ENCODE measurements at regions not wholly inside any gene's neighbourhood (a gene's known extent, or its start where the extent isn't known, plus 50 kb on each side); places are given as distances from the start of the nearest gene placed in this dataset.

DNA sequence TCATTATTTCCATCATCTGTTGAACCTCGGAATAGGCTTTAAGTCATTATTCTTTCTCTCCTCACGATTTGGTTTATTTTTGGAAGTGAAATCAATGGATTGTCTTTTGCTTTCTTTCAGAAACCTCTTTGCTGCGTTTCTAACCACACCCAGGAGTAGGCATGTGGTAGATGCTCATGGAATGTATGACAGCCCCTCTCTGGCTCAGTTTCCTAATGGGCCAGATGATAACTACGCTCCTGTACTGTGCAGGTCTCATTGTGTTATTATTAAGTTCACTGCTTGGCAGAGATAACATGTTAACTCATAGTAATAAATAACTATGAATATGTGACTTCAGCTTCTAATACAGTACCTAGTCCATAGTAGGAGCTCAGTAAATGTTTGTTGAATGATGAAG, 175.5 kb upstream of the KLF4 start:
- TF ChIP-seq, protein P1, sequence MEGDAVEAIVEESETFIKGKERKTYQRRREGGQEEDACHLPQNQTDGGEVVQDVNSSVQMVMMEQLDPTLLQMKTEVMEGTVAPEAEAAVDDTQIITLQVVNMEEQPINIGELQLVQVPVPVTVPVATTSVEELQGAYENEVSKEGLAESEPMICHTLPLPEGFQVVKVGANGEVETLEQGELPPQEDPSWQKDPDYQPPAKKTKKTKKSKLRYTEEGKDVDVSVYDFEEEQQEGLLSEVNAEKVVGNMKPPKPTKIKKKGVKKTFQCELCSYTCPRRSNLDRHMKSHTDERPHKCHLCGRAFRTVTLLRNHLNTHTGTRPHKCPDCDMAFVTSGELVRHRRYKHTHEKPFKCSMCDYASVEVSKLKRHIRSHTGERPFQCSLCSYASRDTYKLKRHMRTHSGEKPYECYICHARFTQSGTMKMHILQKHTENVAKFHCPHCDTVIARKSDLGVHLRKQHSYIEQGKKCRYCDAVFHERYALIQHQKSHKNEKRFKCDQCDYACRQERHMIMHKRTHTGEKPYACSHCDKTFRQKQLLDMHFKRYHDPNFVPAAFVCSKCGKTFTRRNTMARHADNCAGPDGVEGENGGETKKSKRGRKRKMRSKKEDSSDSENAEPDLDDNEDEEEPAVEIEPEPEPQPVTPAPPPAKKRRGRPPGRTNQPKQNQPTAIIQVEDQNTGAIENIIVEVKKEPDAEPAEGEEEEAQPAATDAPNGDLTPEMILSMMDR (conservative IDR thresholded peaks at IDR 0.05) = no peak
- Mint-ChIP-seq H3K27ac (no peak overlapping the region), H3K4me1 (peaks cover 7 to 15% of the 10 kb centered on the region in 2 experiments; a peak in 3 of 4 replicates), H3K4me3 (no peak overlapping the region), H3K27me3 (ENCODE audit: low read depth) (no peaks in the 10 kb centered on the region; the same call in none of the 2 replicates), H3K36me3 (ENCODE audit: insufficient read depth in 1 of 3, low read depth in 3 of 3) (no peaks in the 10 kb centered on the region), H3K9me3 (no peaks in the 10 kb centered on the region)
- Histone ChIP-seq H3K79me1 (ENCODE audit: insufficient read depth, low read depth, low read length, poor library complexity, severe bottlenecking) (no peaks in the 10 kb centered on the region), H4K8ac (replicated peaks; ENCODE audit: insufficient read length, low read depth, low read length) (no peak overlapping the region), H3K4me1 (ENCODE audit: insufficient read depth, low read length) (no peaks in the 10 kb centered on the region), H2AK5ac (ENCODE audit: insufficient read length, low read length) (no peak overlapping the region), H2BK120ac (ENCODE audit: low read depth, low read length, poor library complexity, severe bottlenecking) (no peak overlapping the region), H3K23ac (ENCODE audit: insufficient read length, low read depth, low read length) (no peak overlapping the region), H3K79me2 (ENCODE audit: insufficient read depth, low read length) (no peaks in the 10 kb centered on the region), H3K56ac (ENCODE audit: insufficient read length, low read depth, low read length) (no peak overlapping the region), H3K27me3 (ENCODE audit: insufficient read depth, low read length) (no peaks in the 10 kb centered on the region), H3T11ph (ENCODE audit: low read length) (no peak overlapping the region), H3K23me2 (ENCODE audit: insufficient read length, low read depth, low read length, poor library complexity, severe bottlenecking) (no peaks in the 10 kb centered on the region), H2BK5ac (ENCODE audit: insufficient read length, low read length) (no peak overlapping the region), H3K9ac (ENCODE audit: extremely low read depth, insufficient read length, low read length) (no peak overlapping the region), H2BK12ac (ENCODE audit: insufficient read length, low read depth, low read length) (no peak overlapping the region), H4K91ac (ENCODE audit: insufficient read length, low read depth, low read length) (no peak overlapping the region), H2AFZ (ENCODE audit: low read length) (no peak overlapping the region), H2BK15ac (ENCODE audit: low read depth, low read length) (no peak overlapping the region), H3K14ac (ENCODE audit: insufficient read depth, low read length) (no peak overlapping the region), H2BK20ac (ENCODE audit: low read depth, low read length, poor library complexity, severe bottlenecking) (no peak overlapping the region), H3K18ac (ENCODE audit: insufficient read length, low read depth, low read length) (no peak overlapping the region), H4K20me1 (ENCODE audit: control insufficient read depth, insufficient read depth, insufficient read length) (no peaks in the 10 kb centered on the region), H3K4ac (ENCODE audit: low read depth, low read length) (no peak overlapping the region), H3K9me3 (ENCODE audit: control insufficient read depth, low read depth, low read length) (no peaks in the 10 kb centered on the region), H4K5ac (ENCODE audit: insufficient read length, low read depth, low read length) (no peak overlapping the region), H3K27ac (ENCODE audit: insufficient read length, low read depth, low read length) (no peak overlapping the region), H3K4me2 (ENCODE audit: insufficient read depth, insufficient read length, low read length) (no peak overlapping the region)
- no CpG with 5 or more reads among the region's 4 CpGs for whole genome bisulfite sequencing (ENCODE audit: extremely low coverage, insufficient read length, low lambda C conversion rate)
- no peak for DNase-seq
